ENCODE measurements at regions not wholly inside any gene's neighbourhood (a gene's known extent, or its start where the extent isn't known, plus 50 kb on each side); places are given as distances from the start of the nearest gene placed in this dataset.
"Not testable (repeated sequence)": the region's sequence is repeated elsewhere in the genome, so short reads cannot be mapped to it uniquely, and the experiment has no call there.

DNA sequence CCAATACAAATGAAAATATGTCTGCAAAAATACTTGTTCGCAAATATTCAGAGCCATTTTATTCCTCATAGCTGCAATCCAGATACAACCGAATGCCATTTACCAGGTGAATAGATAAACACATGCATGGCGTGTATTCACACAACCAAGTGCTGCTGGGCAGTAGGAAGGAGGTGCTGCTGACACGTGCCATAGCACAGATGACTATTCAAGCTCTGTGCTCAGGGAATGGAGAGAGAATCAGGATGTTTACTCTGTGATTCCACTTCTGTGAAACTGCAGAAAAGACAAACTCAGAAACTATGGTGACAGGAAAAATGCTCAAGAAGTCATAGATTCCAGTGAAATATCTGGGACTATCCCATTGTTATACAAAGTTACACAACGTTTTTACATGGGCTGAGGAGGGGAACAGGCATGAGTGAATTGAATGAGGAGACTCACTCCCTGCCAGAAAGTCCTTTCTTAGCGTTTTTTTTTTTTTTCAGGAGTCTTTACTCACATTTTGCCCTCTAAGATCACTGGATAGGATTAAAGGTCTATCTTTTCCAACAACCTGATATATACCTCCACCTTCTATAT, 152.9 kb upstream of the NDN start:
- no peak overlapping the region for H3K27ac ChIP-seq
- no peak for DNase-seq (ENCODE audit: low read depth, low spot score)

DNA sequence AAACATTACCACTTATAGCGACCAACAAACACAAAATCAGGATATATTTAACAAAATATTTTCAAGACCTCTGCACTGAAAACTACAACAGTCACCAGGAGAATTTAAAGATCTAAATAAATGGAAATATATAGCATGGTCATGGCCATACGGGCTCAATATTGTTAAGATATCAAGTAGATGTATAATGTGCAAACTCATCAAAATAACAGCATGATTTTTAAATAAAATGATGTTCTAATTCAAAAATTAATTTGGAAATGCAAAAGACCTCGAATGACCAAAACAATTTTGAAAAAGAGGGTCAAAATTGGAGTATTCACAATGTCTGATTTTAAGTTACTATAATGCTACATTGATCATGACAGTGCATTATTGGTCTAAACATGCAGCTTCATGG, 159.1 kb upstream of the NDN start:
- H3K27ac ChIP-seq: no peak overlapping the region
- DNase-seq (ENCODE audit: low read depth, low spot score): no peak

DNA sequence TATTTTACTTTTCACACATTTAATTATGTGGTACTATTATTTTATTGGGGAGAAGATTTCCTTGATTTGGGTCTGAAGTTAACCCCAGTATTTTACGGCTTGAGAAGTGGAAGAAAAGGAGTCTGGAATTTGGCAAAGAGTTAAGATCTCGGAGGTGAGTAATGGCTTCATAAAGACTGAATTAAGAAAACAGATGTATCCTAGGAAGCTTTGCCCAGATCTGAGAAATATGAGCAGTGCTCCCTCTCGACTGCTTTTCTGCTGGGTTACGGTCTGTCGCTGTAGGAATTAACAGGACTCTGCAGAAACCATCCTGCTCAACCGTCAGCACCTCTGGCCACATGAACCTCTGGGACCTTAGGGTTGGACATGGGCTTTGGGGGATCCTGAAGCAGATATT, 163.6 kb upstream of the NDN start:
- H3K27ac ChIP-seq: no peak overlapping the region
- DNase-seq (ENCODE audit: low read depth, low spot score): no peak

DNA sequence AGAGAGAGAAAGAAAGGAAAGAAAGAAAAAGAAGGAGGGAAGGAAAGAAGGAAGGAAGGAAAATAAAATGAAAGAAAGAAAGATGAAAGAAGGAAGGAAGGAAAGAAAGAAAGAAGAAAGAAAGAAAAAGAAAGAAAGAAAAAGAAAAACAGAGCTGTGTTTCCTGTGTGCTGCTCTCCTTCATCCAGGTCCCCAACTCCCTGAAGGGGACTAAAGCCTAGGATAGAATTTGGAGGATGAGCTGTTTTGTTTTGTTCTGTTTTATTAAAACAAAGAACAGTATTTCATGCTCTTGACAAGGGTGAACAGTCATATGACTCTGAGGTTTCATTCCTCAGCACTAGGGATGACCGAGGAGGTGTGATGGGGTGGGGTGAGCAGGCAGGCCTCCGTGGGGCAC, 164.8 kb upstream of the NDN start:
- no peak for DNase-seq (ENCODE audit: low read depth, low spot score)
- H3K27ac ChIP-seq: no peak overlapping the region

DNA sequence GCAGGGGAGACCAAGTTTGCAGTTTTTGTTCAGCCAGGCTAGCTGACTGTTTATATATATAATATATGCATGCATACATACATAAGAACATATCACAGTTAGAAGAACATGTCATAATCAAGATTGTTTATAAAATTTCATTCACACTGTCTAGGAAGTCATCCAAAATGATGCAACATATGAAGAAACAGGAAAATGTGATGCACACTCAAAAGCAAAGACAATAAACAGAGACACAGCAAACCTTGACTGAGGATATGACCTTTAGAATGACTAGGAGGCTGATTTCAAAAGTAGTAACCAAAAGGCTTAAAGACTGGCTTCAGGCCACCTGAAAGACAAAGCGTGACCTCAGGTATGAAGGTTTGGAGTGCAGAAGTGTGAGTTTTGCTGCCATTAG, 166.2 kb upstream of the NDN start:
- no peak overlapping the region for H3K27ac ChIP-seq
- no peak for DNase-seq (ENCODE audit: low read depth, low spot score)

DNA sequence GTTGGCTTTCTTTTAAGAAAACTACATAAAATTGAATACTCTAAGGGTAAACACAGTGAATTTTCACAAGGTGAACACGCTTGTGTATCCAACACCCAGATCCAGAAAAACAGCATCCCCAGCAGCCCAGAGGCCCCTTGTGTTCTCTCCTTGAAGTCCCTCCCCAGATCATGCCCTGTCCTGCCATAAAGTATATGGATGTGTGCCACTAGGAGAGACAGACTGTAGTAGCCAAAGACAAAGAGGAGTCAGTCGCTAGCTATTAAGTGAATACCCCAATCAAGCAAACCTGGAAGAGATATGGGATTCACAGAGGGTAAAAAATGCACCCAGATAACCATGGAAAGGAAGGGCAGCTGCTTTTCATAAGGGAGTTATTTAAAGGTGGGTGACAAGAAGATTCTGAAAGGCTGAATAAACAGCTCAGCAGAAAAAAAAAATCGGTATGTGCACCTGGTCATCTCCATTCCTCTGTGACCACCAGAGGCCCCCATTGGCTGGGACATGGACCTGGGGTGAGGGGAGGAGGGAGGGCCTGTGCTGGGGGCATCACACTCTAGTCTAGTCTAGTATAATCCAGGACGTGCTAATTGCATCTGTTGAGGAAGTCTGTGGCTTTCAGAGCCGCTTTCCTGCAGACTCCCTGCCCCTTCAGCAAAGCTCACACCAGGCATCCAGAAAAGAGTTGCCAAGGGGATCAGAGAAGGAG, 167.3 kb upstream of the NDN start:
- DNase-seq (ENCODE audit: low read depth, low spot score): no peak
- no peak overlapping the region for H3K27ac ChIP-seq

DNA sequence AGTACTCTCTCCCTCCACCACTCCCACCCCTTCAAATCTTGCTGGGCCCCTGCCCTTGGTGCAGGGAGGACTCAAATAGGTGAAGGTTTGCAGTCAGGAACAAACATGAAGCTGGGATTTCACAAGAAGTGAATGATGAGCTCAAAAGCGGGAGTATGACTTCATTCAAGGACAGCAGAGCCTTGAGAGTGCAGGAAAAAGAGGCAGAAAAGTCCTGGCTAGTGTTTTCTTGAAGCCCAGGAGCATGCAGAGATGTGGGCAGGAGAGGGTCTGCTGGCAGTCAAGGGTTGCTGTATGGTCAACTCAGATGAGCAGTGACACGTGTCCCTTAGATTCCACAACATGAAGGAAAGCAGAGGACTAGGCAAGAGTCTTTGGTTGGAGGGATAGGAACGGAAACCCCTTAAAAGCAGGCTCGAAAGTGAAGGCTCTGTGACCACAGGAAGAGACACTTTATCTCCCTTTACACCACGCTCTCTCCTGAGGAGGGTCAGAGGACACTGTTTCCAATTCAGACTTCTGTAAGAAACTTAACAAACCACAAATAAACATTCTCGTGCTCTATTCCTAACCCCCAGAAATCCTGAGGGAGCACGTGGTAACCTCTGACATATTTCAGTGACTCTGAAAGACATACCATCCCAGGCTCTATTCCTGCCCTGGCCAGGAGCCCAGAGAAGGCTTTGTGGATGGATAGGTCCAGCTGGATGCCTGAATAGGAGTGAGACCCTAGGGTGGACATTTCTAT, 168.0 kb upstream of the NDN start:
- DNase-seq (ENCODE audit: low read depth, low spot score): no peak
- no peak overlapping the region for H3K27ac ChIP-seq

DNA sequence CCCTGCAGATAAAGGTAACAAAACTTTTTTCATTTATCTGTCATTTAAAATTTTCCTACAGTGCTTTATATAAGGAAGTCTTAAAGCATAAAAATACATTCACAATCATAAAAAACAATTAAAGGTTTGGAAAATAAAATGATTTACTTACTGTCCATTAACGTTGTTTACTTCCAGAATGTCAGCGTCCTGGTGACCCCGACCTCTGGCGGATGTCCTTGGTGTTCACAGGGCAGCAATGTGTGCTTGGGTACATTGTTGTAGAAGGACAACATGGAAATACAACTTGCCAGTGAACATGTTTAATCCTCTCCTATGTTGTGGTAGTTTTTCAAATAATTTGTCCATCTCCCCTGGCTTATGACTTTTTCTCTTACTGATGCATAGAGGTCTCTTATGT, 168.8 kb upstream of the NDN start:
- H3K27ac ChIP-seq: no peak overlapping the region
- DNase-seq (ENCODE audit: low read depth, low spot score): no peak

DNA sequence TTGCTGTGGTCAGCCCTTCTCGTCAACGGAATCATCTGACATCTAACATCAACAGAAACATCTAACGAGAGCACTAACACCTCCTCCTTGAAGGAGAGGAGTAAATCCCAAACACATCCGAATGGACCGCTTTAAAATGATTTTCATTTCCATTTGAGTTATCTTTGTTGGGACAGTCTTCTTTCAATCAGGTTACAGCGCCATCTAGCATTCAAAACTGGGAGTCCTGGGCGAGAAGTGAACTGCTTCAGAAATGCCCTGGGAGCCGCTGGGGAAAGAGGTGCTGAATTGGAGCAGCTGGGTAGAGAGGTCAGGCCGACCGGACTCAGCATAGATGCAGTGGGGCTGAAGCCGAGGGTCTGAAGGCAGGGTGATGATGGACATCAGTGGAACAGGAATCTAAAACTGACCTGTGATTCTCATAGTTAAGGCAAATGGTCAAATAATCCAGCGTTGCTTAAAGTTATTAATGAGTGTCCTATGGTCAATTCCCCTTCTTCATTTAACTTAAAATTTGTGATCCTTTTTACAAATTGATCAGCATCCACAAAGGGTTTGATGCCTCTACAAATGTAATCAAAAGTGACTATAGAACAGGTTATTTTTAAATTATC, 170.0 kb upstream of the NDN start:
- DNase-seq (ENCODE audit: low read depth, low spot score): no peak

DNA sequence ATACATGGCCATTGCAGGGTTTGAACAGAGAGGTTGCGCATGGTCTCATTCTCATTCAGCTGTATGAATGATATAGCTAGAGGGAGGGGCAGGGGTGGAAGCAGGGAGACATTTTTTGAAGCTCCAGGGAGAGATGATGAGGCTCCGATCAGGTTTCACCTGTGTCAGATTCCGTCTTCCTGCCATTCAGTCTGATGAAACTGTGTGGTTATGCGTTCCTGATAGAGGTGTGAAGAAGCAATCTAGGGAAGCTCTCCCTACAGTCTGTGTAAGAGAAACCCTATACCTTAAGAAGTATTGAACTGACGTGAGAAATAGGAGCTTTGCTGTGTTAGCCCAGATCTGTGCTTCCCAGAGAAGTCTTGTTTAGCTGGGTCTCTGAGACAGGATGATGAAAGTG, 171.9 kb upstream of the NDN start:
- no peak overlapping the region for H3K27ac ChIP-seq
- no peak for DNase-seq (ENCODE audit: low read depth, low spot score)

More for the DNA sequence above, 170.0 kb upstream of the NDN start:
- H3K27ac ChIP-seq: no peak overlapping the region

DNA sequence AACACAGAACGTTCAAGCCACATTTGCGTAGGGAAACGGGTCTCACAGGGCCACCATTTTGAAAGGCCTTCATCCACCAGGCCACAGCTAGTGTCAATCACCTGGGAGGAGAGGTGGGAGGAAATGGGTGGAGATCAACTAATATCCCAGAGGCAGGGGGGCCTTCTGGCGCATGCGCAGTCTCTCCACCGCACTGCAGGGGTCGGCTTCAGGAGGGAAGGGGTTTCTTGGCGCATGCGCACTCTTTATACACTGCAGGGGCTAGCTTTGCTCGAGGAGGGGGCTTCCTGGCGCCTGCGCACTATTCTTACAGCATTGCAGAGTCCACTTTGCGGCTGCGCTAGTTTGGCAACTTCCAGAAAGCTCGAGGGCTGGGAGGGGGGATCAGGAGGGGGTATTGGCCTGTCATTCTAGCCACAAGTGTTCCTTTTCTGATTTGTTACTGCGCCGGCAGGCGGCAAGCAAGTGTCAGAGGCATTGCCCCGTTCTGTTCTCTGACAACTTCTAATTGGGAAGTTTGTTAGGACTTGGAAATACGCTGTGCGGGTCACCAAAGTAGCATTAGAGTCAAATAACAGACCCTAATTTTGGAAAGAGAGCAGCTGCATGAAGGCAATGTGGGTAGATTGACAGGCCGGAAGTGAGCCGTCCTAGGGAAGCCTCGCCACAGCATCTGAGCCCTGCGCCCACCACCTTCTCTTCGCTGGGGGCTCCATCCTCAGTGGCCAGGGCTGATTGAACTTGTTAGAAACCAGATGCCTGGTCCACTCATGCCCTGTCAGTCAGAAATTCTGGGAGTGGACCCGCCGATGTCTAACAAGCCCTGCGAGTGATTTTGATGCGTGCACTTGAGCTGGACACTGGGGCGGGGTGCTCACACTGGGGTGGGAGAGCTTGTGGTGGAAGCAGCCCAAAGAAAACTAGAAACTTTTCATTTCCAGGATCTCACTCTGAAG, 173.5 kb upstream of the NDN start:
- DNase-seq (ENCODE audit: low read depth, low spot score): no peak
- H3K27ac ChIP-seq: no peak overlapping the region

DNA sequence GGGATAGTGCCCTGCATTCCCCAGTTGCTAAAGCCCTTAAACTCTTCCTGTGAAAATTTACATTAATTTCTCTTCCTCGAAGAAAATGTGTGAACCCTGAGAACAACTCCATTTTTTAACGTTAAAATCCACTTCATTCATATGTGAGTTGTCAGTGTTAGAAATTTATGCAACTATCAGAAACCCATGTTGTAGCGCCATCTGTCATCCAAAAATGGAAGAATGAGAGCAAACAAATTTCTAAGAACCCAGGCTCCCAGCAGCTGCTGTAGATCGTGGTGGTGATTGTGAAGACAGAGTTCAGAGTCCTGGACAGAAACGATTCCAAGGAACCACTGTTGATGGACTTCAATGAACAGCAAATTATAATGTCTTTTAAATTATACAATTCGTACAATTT, 179.7 kb upstream of the NDN start:
- no peak overlapping the region for H3K27ac ChIP-seq
- DNase-seq (ENCODE audit: low read depth, low spot score): no peak

DNA sequence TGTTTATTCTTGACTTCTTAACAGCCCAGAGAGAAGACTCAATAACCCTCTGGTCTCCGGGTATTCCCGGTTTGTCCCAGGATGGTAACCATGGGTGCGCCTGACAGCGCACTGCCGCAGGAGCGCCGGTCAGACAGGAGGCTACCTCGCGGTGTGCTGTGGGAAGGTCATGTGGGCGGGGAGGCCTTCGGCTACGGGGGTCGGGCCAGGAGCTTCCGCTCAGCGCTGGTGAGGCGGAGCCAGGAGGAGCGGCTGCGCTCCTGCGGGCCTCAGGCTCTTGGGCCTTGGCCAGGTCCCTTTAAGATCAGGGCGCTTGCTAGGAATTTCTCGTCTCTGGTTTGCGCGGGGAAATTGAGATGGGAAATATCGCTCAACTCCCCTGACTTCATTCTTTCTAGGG, 182.3 kb upstream of the NDN start:
- no peak overlapping the region for H3K27ac ChIP-seq
- no peak for DNase-seq (ENCODE audit: low read depth, low spot score)

DNA sequence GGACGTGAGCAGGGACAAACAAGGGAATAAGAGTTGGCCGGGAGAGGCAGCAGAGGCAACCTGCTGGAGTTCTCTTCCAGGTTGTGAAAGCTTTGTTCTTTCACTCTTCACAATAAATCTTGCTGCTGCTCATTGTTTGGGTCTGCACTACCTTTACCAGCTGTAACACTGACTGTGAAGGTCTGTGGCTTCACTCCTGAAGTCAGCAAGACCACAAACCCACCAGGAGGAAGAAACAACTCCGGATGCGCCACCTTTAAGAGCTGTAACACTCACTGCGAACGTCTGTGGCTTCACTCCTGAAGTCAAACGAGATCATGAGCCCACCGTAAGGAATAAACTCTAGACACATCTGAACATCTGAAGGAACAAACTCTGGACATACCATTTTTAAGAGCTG, 186.5 kb upstream of the NDN start:
- not testable (repeated sequence) for H3K27ac ChIP-seq; DNase-seq (ENCODE audit: low read depth, low spot score)

DNA sequence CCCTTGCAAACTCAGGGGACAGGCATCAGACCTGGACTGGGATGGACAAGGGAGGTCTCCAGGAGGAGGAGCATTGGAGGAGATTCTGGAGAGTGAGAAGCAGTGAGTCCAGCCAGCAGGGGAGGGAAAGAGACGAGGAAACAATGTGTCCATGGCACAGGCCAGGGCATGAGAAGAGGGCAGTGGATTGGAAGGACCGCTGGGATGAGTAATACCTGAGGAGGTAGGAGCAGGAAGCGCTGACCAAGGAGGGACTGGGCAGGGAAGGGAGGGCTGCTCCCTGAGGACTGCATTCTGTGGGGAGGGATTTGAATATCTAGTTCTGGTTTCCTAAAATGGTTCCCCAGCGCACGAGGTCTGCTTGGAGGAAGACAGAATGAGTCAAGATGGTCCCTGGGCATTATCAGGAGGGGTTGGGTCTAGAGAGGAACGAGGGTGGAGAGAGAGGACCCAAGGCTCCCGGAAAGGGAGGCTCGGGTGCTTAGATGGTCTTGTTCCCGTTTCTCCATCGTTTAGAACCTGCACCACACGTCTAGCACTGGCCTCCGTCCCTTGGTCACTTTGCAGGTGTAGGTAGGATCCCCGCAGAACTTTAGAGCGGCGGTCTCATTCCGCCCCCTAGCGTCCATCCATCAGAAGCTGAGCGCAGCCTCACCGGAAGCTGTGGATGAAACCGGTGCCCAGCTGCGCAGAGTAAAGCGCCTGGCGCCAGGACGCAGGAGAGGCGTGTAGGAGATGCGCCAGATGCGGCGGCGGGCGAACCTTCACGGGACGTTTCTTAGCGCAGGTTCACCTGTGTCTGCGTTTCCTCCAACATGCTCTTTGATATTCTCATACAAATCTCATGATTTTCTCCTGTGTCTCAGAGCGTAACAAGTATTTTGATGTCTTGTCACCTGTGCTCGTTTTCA, 190.7 kb upstream of the NDN start:
- no peak for DNase-seq (ENCODE audit: low read depth, low spot score)
- H3K27ac ChIP-seq: no peak overlapping the region

DNA sequence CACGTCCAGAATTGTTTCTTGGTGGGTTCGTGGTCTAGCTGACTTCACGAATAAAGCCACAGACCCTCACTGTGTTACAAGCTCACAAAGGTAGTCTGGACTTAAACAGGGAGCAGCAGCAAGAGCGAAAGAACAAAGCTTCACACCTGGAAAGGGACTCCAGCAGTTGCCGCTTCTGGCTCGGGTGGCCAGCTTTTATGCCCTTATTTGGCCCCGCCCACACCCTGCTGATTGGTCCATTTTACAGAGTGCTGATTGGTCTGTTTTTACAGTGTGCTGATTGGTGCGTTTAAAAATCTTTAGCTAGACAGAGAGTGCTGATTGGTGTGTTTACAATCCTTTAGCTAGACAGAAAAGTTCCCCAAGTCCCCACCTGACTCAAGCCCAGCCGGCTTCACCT, 194.2 kb upstream of the NDN start:
- no peak for DNase-seq (ENCODE audit: low read depth, low spot score)

DNA sequence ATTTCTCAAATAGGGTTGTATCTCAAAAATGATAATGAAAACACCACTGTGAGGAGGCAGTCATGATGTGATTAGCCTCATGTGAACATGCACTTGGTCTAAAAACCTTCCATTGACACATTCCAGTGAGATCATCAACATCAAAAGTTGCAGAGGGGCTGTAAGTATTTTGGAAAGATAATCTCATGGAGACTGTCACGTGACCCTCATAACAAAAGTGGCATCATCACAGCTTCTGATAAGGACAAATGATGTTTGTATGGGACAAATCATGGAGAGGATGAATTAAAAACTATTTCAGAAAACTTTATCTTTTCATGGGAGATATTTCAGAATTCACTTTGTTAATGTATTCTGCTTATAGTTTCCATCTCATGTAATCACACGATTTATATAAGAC, 203.1 kb upstream of the NDN start:
- no peak for DNase-seq (ENCODE audit: low read depth, low spot score)
- H3K27ac ChIP-seq: no peak overlapping the region

More for the DNA sequence above, 194.2 kb upstream of the NDN start:
- H3K27ac ChIP-seq: no peak overlapping the region

DNA sequence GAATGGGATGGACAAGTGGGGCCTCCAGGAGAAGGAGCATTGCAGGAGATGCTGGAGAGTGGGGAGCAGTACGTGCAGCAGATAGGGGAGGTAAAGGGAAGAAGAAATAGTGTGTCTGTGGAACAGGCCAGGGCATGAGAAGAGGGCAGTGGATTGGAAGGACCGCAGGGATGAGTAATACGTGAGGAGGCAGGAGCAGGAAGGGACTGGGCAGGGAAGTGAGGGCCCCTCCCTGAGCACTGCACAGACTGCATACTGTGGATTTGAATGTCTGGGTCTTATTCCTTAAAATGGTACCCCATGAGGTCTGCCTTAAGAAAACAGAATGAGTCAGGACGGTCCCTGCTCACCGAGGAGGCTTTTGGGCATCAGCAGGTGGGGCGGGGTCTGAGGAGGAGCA, 210.0 kb upstream of the NDN start:
- DNase-seq (ENCODE audit: low read depth, low spot score): no peak
- H3K27ac ChIP-seq: no peak overlapping the region

DNA sequence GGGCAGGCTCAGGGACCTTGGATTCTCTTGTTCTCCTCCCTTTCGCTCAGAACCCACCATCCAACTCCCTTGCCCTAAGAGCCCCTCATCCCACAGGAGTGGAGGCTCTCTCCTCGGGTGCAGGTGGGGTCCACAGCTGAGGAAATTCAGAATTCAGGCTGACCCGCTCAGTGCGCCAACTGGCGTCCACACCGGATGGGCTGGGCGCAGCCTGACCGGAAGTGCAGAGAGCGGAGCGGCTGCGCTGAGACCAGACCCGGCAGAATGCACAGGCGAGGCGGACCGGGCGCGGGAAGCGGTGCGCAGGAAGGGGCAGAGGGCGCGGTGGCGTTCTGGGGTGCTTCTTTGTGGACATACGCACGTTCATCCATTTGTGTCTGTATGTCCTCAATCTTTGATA, 210.4 kb upstream of the NDN start:
- DNase-seq (ENCODE audit: low read depth, low spot score): no peak

More for the DNA sequence above, 210.4 kb upstream of the NDN start:
- no peak overlapping the region for H3K27ac ChIP-seq

Measured in epithelial cell of prostate (primary cell).